ENCODE measurements at regions not wholly inside any gene's neighbourhood (a gene's known extent, or its start where the extent isn't known, plus 50 kb on each side); places are given as distances from the start of the nearest gene placed in this dataset.
A peak's percentile ranks its signal among the peaks of the same experiment; 100 is the strongest.

DNA sequence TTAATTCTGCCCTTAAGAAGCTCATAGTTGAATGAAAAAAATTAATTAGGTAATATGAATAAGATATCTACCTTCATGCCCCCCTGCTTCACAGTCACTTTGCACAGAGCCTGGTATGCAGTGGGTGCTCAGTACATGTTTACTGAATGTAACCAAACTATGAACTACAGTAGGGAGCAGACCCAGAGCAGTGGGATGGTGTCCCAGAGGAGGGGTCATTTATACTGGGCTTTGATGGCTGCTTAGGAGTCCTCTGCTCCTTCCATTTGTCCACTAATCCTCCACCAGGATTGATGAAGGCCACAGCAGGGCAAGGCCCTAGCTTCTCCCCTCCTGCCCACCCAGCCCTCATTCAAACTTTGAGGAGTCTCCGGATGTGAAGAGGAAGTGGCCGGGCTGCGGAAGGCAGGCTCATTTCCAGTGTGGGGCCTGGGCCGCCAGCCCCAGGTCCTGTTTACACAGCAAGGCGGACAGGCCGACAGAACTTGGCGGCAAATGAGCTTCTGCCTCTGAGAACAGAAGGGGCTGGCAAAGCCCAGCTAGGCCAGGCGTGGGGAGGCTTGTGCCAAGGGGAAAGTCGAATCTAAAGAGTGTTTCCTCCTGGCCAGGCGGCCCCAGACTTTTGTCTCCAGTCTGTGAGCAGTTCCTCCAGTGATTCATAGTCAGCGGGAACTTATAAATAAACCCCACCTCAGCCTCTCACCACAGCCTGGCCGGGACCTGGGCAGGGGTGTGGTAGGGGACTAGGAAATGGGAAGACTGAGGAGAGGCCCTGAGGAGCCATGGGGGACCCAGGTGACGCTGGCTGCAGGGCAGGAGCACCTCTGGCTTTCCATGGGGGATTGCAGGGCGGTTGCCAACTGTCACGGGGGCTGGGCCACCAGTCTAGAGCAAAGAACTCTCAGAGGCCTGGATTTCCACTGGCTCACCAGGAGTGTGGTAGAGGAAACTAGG lies 51.6 kb upstream of the LCTL start:
- BruUV-seq (replicated peaks), result no TSS peak
- CTCF ChIA-PET (ENCODE audit: low intra/inter-chr PET ratio), result no interaction called here
- FAIRE-seq (no peak), ATAC-seq (no peak), DNase-seq (ENCODE audit: extremely low read depth in 1 of 4, low spot score in 3 of 4) (no peak)
- peak overlapping the region; percentile 21 to 85; a peak in 3 of 4 replicates for H3K9ac ChIP-seq (ENCODE audit: insufficient read depth in 1 of 2, low read depth in 2 of 2, low read length in 2 of 2)
- in situ Hi-C loops (cut with MboI), result loop anchor here (10.0 kb wide), 1 partner anchor 157 kb away; no protein-coding TSS in a partner anchor
- intact Hi-C loops (cut with micrococcal nuclease), result loop anchor here (2.0 to 5.0 kb wide), 3 partner anchors 35 to 235 kb away; no protein-coding TSS in a partner anchor
- H3K4me3 ChIP-seq, result no peak overlapping the region
- H3K4me2 ChIP-seq (ENCODE audit: insufficient read depth, low read length), result 0 out of 2 replicates have a peak overlapping the region, but pooled peaks have one; percentile 9
- peaks cover 5% of the 10 kb centered on the region; the same call in 1 of the 2 replicates for H4K20me1 ChIP-seq (replicated peaks; ENCODE audit: control insufficient read depth, insufficient read depth, low read length)
- H2AFZ ChIP-seq (ENCODE audit: low read depth, low read length), result no peak overlapping the region
- POLR2A ChIA-PET, result interaction anchor here (0.6 to 1.2 kb wide), 6 partner anchors 17 to 935 kb away, joined by 3 to 6 read pairs (median 4); no protein-coding TSS in a partner anchor
- peak overlapping the region; percentile 67; the same call in 2 of the 3 replicates for H3K27ac ChIP-seq (ENCODE audit: extremely low read depth, low read depth, low read length)
- WGBS (ENCODE audit: insufficient coverage, low coverage, missing lambda C conversion rate), result 52% methylated on average over 14 of the region's 15 CpGs
- peaks cover 45 to 50% of the 10 kb centered on the region in 2 experiments for H3K4me1 ChIP-seq (replicated peaks in 1 of 2; ENCODE audit: control insufficient read depth in 2 of 2, insufficient read depth in 2 of 2, low read length in 2 of 2)
- peaks cover 73% of the 10 kb centered on the region for H3K36me3 ChIP-seq (ENCODE audit: control insufficient read depth, insufficient read depth, low read length)
- no peaks in the 10 kb centered on the region for H3K9me1 ChIP-seq (ENCODE audit: control insufficient read depth, insufficient read depth, low read length)
- H3K27me3 ChIP-seq (ENCODE audit: control insufficient read depth in 2 of 2, insufficient read depth in 2 of 2, low read length in 2 of 2), result no peaks in the 10 kb centered on the region
- peaks cover 92% of the 10 kb centered on the region for H3K79me2 ChIP-seq (ENCODE audit: control insufficient read depth, insufficient read depth, low read length)
- H3K9me3 ChIP-seq (replicated peaks; ENCODE audit: control insufficient read depth, insufficient read depth, low read depth, low read length), result no peaks in the 10 kb centered on the region
- peak; percentile 85 for TF ChIP-seq ZKSCAN8 (CRISPR knock-in tag; IDR thresholded peaks at IDR 0.05)
- 0 out of 2 replicates have a peak, but pooled peaks have one; percentile 27 for TF ChIP-seq ZNF766 (CRISPR knock-in tag; conservative IDR thresholded peaks at IDR 0.05)
- no peak for TF ChIP-seq ZNF175 (CRISPR knock-in tag; IDR thresholded peaks at IDR 0.05; ENCODE audit: low read depth)
- TF ChIP-seq, protein P1, sequence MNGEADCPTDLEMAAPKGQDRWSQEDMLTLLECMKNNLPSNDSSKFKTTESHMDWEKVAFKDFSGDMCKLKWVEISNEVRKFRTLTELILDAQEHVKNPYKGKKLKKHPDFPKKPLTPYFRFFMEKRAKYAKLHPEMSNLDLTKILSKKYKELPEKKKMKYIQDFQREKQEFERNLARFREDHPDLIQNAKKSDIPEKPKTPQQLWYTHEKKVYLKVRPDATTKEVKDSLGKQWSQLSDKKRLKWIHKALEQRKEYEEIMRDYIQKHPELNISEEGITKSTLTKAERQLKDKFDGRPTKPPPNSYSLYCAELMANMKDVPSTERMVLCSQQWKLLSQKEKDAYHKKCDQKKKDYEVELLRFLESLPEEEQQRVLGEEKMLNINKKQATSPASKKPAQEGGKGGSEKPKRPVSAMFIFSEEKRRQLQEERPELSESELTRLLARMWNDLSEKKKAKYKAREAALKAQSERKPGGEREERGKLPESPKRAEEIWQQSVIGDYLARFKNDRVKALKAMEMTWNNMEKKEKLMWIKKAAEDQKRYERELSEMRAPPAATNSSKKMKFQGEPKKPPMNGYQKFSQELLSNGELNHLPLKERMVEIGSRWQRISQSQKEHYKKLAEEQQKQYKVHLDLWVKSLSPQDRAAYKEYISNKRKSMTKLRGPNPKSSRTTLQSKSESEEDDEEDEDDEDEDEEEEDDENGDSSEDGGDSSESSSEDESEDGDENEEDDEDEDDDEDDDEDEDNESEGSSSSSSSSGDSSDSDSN (IDR thresholded peaks at IDR 0.05; ENCODE audit: borderline replicate concordance in 1 of 2, low read depth in 2 of 2, low read length in 2 of 2), result no peak
- TF ChIP-seq, protein P2, sequence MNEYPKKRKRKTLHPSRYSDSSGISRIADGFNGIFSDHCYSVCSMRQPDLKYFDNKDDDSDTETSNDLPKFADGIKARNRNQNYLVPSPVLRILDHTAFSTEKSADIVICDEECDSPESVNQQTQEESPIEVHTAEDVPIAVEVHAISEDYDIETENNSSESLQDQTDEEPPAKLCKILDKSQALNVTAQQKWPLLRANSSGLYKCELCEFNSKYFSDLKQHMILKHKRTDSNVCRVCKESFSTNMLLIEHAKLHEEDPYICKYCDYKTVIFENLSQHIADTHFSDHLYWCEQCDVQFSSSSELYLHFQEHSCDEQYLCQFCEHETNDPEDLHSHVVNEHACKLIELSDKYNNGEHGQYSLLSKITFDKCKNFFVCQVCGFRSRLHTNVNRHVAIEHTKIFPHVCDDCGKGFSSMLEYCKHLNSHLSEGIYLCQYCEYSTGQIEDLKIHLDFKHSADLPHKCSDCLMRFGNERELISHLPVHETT (CRISPR knock-in tag; conservative IDR thresholded peaks at IDR 0.05 in 1 of 2, IDR thresholded peaks at IDR 0.05 in 1 of 2), result 0 out of 4 replicates have a peak, but pooled peaks of 1 of the 2 experiments have one; percentile 50
- TF ChIP-seq FOSL1 (tag; conservative IDR thresholded peaks at IDR 0.05), result 0 out of 2 replicates have a peak, but pooled peaks have one; percentile 13
- no peak for TF ChIP-seq ZFPM2 (CRISPR knock-in tag; IDR thresholded peaks at IDR 0.05)
- no peak for TF ChIP-seq TEAD4 (IDR thresholded peaks at IDR 0.05; ENCODE audit: low read length)
- no peak for TF ChIP-seq TEAD4 (CRISPR knock-in tag; IDR thresholded peaks at IDR 0.05; ENCODE audit: borderline replicate concordance)
- no peak for TF ChIP-seq L3MBTL2 (IDR thresholded peaks at IDR 0.05)
- no peak for TF ChIP-seq HDAC2 (IDR thresholded peaks at IDR 0.05)
- TF ChIP-seq POLR2G (IDR thresholded peaks at IDR 0.05; ENCODE audit: low read depth, low read length), result peak; percentile 42; the same call in 1 of the 2 replicates
- TF ChIP-seq, protein P3, sequence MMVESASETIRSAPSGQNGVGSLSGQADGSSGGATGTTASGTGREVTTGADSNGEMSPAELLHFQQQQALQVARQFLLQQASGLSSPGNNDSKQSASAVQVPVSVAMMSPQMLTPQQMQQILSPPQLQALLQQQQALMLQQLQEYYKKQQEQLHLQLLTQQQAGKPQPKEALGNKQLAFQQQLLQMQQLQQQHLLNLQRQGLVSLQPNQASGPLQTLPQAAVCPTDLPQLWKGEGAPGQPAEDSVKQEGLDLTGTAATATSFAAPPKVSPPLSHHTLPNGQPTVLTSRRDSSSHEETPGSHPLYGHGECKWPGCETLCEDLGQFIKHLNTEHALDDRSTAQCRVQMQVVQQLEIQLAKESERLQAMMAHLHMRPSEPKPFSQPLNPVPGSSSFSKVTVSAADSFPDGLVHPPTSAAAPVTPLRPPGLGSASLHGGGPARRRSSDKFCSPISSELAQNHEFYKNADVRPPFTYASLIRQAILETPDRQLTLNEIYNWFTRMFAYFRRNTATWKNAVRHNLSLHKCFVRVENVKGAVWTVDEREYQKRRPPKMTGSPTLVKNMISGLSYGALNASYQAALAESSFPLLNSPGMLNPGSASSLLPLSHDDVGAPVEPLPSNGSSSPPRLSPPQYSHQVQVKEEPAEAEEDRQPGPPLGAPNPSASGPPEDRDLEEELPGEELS (CRISPR knock-in tag; IDR thresholded peaks at IDR 0.05; ENCODE audit: borderline replicate concordance), result no peak

All from K562 (cell line).